ENCODE measurements at regions not wholly inside any gene's neighbourhood (a gene's known extent, or its start where the extent isn't known, plus 50 kb on each side); places are given as distances from the start of the nearest gene placed in this dataset.

GRCh38 chr22:46052331-46052771 lies 75.4 kb upstream of the WNT7B start:
- TF ChIP-seq CTCF (IDR thresholded peaks at IDR 0.05) (no peak), POLR2A (IDR thresholded peaks at IDR 0.05) (no peak)

All from gastroesophageal sphincter (tissue), 3 donors.